ENCODE measurements at regions not wholly inside any gene's neighbourhood (a gene's known extent, or its start where the extent isn't known, plus 50 kb on each side); places are given as distances from the start of the nearest gene placed in this dataset.

GRCh38 chr2:120617055-120617454, 118.6 kb upstream of the GLI2 start:
- no peak for DNase-seq

- no peak for DNase-seq
Observed at GRCh38 chr2:120618830-120619229, 116.8 kb upstream of the GLI2 start.

DNA sequence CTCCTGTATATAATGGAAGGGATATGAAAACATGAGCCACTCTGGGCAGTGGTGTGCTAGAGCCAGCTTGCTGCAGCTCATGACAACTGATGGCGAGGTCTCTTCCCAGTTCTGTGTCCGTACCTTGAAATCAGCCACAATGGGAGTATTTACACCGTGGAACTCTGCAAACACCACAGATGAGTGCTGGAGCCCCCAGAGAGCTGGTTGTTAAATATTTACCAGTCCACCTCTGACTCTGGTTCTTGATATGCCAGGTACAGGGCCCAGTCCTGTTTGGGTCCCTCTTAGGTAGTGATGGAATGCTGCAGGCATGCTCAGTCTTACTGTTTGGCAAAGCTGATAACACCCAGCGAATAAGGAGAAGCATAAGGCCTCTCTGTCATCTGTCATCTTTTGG, 116.1 kb upstream of the GLI2 start:
- DNase-seq: no peak

- DNase-seq: peak; percentile 3
Observed at GRCh38 chr2:120620025-120620793, 115.5 kb upstream of the GLI2 start.

- no peak for DNase-seq
Observed at GRCh38 chr2:120622159-120622869, 113.4 kb upstream of the GLI2 start.

GRCh38 chr2:120622886-120623753, 112.5 kb upstream of the GLI2 start:
- no peak for DNase-seq

DNA sequence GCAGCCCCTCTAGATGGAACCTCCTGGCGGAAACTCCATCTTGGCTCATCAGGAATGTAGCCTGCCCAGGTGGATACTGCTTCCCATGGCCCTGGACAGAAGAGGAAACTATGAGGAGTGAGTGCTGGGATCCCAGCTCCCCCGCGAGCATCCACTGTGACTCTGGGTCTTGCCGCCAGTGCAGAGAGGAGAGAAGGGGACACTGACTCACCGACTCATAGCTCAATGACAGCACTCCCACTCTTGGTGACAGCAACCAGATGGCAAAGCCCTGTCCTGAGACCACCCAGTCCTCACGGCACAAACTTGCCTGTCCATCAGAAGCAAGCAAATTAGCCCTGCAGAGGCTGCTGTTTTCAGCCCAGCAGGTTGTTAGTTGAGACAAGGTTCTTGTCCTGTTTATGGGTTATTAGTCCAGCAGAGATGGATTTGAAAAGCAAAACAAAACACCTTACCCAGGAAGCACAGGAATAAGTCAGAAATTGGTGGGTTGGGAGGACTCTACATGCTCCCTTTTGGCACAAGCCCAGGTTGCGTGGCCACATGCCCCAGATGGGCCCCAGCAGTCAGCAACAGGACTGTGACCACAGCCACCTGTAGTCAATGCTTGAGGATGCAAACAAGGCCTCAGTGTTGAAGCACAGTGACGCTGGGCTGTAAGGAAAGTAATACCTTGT, 111.5 kb upstream of the GLI2 start:
- DNase-seq: no peak

DNA sequence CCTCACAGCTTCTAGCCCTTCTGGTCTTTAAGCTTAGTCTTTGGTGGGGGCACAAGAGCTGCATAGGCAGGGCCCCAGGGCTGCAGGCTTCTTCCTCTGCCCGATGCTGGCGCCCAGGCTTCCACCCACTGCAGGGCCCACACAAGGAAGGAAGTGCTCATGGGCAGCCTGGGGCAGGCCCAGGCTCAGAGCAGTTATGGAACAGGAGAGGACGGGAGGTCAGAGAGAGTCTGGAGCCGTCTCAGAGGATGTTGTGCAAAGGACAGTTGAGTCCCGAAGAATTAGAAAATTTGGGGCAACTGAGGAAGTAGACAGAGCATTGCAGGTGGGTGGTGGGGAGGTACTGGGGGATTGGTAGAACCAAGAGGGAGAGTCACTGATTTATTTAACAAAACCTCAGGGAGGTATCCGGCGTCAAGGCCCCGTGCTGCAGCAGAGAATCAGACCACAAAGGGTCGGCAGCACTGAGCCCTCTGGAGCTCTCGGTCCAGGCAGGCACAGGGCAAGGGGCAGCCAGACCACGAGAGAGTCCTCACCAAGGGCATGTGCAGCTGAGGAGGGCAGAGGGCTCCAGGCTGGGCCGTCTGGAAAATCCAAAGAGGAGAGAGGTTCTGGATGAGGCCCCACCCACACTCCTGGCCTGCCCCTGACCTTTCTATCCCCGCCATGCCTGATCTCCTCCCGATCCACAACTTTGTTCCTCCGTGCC, 110.8 kb upstream of the GLI2 start:
- DNase-seq: no peak

- DNase-seq: peak; percentile 88
Observed at GRCh38 chr2:120625865-120626560, 109.7 kb upstream of the GLI2 start.

- DNase-seq: peak; percentile 72
Observed at GRCh38 chr2:120626566-120626965, 109.1 kb upstream of the GLI2 start.

- no peak for DNase-seq
Observed at GRCh38 chr2:120628248-120628647, 107.4 kb upstream of the GLI2 start.

DNA sequence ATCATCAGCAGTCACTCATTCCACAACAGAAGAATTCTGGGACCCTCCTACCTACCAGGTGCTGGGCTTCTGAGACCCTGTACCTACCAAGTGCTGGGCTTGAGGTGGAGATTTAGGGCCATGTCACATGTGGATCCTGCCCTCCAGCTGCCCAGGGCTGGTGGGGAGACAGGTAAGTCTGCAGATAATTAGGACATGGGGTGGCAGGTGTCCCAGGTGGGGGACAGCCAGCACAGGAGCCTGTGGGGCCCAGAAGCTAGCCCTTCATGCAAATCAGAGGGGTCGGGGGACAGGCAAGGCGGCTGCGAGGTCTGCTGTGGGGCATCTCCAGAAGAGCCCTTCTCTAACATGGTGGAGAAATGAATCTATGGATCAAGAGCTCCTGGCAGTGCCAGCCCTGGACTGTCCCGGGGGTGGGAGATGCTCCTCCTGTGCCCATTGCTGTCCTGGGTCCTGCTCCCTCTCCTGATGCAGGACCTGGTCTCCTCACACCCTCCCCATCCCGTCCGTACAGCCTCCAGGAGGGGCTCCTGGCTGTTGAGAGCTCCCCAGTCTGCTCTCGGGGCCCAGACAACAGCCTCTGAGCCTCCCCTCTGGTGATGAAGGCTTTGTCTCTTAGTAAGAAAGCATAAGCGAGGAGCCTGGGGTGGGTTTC, 106.3 kb upstream of the GLI2 start:
- no peak for DNase-seq

- no peak for DNase-seq
Observed at GRCh38 chr2:120630031-120630701, 105.5 kb upstream of the GLI2 start.

- DNase-seq: no peak
Observed at GRCh38 chr2:120631236-120631635, 104.4 kb upstream of the GLI2 start.

- no peak for DNase-seq
Observed at GRCh38 chr2:120631724-120632123, 103.9 kb upstream of the GLI2 start.

- no peak for DNase-seq
Observed at GRCh38 chr2:120632796-120633646, 102.6 kb upstream of the GLI2 start.

DNA sequence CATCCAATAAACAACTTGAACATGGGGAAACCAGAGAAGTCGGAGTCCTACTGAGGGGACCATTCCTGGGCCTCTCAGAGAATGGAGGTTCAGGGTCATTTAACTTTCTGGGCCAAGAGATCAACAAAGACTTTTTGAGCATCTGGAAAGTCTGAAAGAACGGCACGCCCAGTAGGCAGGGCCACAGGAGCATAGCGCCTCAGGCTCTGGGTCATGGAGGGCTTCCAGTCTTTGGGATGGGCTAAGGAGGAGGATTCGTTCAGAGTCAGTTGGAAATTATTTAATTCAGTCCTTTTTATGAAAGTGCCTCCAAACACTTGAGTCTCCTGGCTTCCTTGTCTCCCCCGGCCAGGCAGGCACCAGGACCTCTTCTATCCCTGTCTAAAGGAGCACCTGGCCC, 101.1 kb upstream of the GLI2 start:
- no peak for DNase-seq

DNA sequence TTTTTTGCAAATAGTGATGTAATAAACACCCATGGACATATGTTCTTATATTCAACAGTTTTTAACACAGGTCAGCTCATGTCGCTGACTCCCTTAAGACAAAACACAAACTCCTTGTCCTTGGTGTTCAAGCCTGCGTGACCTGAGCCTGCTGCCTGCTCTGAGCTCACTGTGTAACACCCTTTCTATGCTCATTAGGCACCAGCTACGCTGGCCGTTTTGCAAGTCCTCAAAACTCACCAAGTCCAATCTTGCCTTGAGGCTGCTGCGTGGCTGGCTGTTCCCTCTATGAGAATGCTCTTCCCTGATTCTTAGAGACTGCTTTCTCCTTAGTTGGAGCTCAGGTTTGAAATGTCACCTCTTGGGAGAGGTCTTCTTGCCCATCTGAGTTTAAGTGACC, 100.5 kb upstream of the GLI2 start:
- no peak for DNase-seq

DNA sequence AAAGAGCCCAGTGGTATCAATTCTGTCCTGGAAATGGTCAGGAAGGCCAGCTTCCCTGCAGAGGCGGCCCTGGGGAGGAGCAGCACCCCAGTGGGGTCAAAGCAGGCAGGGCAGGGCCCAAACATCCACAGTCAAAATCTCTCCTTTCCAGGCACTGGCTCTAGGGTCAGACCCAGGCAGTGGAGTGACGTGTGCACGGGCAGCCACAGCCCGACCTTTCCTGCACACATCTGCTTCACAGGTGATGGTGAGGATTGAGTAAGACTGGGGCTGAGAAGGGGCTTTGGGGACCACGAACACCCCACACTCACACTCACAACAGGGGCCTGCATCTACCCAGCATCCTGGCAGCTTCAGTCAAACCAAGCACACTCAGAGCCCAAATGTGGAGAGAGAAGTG, 97.8 kb upstream of the GLI2 start:
- DNase-seq: no peak

- no peak for DNase-seq
Observed at GRCh38 chr2:120638450-120638849, 97.2 kb upstream of the GLI2 start.
